GM19372 (cell line): ENCODE measurements at regions not wholly inside any gene's neighbourhood (a gene's known extent, or its start where the extent isn't known, plus 50 kb on each side); places are given as distances from the start of the nearest gene placed in this dataset.
"Not testable (repeated sequence)": the region's sequence is repeated elsewhere in the genome, so short reads cannot be mapped to it uniquely, and the experiment has no call there.

Experiments
- ATAC-seq: cut with Tn5 transposase; IDR thresholded peaks from one replicate; pipeline ENCODE4 v1.9.1; 2021; ENCODE audit warnings: mild to moderate bottlenecking, low read depth, moderate library complexity; ENCODE audit not compliant: unreplicated experiment

- ATAC-seq: not testable (repeated sequence)
Measured at GRCh38 chr2:87525497-87525991, 222.3 kb upstream of the PLGLB2 start.

- ATAC-seq: not testable (repeated sequence)
Measured at GRCh38 chr2:87526258-87526657, 221.6 kb upstream of the PLGLB2 start.

DNA sequence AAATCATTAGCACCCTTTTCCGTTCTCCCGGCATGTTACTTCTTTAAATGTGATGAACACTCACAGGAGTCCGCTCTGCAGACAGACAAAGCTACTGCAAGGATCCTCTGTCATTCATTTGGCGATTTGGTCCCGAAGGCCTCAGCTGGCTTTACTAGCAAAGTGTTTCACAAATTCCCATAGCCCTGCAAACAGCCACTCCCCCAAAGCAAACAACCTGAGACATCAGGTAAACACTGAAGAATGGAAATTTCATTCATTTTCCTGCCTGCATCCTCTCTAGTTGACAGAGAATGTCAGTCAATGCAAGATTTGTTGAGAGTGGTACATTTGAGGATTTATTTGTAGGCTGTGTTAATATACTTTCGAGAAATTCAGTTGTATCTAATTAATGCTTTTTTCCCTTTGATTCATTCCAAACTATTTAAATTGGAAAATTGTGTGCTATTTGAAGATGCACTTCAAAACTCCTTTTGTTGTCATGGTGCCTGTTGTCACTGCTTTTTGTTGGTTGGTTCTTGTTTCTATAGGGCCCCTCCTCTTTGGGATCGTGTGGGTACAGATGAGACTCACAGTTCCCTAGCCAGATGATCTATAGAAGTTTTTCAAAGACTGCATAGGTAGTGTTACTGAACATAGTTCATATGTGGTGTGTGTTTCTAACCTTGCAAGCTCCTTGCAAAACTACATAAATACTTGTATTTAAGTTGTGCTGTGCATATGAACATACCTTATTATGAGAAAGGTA, 215.7 kb upstream of the PLGLB2 start:
- ATAC-seq: not testable (repeated sequence)

DNA sequence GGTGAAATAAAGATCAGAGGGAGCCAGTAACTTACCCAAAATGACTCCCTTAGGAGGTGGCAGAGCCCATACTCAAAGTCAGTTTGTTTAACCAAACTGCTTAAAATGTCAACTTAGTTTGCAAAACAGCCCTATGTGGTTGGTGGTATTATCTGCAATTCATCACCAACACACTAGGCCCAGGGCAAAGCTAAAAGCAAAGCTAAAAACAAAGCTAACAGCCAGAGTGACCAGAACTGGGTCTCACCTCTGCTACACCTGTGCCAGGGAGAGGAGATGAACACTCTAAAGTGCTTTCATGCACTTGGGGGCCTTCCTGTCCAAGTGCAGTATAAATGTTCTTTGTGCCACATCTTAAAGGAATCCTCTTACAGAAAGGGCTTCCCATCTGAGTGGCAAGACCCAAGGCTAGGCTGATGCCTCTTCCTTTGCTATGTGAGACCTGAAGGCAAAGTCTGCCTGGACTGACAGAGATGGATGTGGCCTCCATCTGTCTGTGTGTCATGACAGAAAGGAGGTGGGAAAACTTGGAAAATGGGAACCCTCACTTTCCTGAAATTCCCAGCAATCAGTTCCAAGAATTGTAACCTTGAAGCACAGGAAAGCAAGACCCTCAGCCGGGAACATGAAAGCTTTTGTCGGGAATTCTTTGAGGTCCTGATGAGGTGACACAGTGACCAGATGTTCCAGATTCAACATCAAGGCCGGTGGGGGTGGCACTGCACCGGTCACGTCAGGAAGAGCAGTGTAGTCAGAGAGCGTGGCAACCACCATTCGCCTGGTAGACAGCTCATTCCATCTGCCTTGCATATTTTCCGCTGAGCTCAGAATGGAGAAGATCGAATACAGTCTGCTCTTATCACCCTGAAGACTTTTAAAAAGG, 214.3 kb upstream of the PLGLB2 start:
- ATAC-seq: not testable (repeated sequence)

- not testable (repeated sequence) for ATAC-seq
Measured at GRCh38 chr2:87534273-87534889, 213.5 kb upstream of the PLGLB2 start.

DNA sequence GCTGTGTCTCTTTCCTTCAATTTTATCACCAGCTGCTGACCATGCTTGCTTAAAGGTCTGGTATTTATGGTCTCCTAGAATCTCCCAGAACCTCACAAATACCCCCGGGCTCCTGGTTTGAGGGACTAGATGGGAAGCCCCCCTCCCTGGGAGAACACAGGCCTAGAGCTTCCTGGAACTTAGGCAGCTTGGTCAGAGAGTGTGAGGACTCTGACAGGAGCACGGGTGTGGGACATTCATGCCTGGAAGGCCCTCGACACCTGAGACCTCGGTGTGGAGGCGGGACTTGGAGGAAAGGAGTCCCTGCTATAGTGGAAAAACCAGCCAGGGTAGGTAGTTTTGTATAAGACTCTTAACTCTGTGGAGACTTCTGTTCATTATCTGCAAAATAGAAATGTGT, 211.5 kb upstream of the PLGLB2 start:
- ATAC-seq: not testable (repeated sequence)

DNA sequence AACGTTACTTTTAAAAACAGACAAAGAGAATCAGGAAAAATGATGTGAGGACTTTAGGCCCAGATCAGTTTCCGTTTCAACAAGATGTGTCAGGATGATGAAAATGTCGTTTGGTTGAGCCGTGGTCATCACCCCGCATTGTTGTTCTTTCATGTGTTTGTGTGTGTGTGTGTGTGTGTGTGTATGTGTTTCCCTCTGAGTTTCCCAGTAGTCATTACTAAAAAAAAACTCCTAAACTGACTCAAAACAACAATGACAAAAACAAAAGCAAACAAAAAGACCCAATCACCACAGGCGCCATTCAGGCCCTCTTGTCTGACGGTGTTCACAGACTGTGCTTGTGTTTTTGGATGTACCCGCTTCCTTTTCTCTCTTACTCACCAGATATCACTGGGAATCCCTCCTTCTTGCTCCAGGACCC, 210.6 kb upstream of the PLGLB2 start:
- ATAC-seq: not testable (repeated sequence)

GRCh38 chr2:87538268-87538667, 209.6 kb upstream of the PLGLB2 start:
- ATAC-seq: not testable (repeated sequence)

- ATAC-seq: not testable (repeated sequence)
Measured at GRCh38 chr2:87539151-87539943, 208.5 kb upstream of the PLGLB2 start.

DNA sequence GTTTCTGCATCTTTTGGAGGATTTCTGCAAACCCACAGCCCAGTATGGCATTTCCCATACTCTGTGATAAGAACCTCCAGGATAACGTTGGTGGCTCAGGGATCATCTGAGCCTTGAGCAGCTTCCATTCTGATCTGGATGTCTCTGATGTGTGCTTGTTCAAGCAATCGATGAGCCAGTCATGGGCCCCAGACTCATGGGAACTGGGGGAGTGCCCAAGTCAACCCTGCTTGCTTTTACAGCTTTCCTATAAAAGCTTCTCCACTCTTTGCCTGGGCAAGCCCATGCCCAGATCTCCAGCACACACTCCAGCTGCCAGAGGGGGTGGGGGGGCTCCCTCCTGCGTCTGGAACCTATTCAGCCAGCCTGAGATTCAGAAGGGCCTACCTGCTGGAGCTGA, 207.6 kb upstream of the PLGLB2 start:
- not testable (repeated sequence) for ATAC-seq

- not testable (repeated sequence) for ATAC-seq
Measured at GRCh38 chr2:87542599-87543174, 205.2 kb upstream of the PLGLB2 start.

DNA sequence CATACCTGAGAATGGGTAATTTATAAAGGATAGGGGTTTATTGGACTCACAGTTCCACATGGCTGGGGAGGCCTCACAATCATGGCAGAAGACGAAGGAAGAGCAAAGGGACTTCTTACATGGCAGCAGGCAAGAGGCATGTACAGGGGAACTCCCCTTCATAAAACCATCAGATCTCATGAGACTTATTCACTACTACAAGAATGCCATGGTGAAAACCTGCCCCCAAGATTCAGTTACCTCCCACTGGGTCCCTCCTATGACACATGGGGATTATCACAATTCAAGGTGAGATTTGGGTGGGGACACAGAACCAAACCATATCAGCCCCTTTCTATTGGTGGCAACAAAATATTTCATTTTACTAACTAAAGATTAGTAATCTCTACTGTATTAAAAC, 204.1 kb upstream of the PLGLB2 start:
- ATAC-seq: not testable (repeated sequence)

GRCh38 chr2:87547106-87547505, 200.8 kb upstream of the PLGLB2 start:
- not testable (repeated sequence) for ATAC-seq

- not testable (repeated sequence) for ATAC-seq
Measured at GRCh38 chr2:87547966-87548365, 199.9 kb upstream of the PLGLB2 start.

- not testable (repeated sequence) for ATAC-seq
Measured at GRCh38 chr2:87548681-87549536, 199.0 kb upstream of the PLGLB2 start.

GRCh38 chr2:87549561-87550202, 198.2 kb upstream of the PLGLB2 start:
- ATAC-seq: not testable (repeated sequence)

DNA sequence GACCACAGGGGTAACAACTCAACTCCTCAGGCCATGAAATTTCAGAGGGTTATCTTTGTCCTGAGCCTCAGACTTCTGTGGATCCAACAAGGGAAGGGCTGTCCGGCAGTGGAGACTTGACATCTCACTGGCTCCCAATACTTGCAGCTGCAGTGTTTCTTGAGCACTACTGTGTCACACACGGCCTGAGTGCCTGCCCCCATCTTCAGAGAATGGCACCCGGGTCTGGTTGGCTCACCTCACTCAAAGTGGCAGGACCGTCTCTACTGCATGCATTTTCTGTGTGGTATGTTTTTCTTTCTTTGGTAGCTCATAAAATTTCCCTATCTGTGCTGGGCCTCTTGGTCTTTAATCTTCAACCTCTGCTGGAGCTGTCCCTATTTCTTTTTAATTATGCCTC, 193.2 kb upstream of the PLGLB2 start:
- ATAC-seq: not testable (repeated sequence)

GRCh38 chr2:87555082-87555481, 192.8 kb upstream of the PLGLB2 start:
- not testable (repeated sequence) for ATAC-seq
